ENCODE measurements at regions not wholly inside any gene's neighbourhood (a gene's known extent, or its start where the extent isn't known, plus 50 kb on each side); places are given as distances from the start of the nearest gene placed in this dataset.

GRCh38 chr2:203645831-203646230 lies 60.6 kb upstream of the CD28 start:
- no peaks in the 10 kb centered on the region for H3K9me3 Mint-ChIP-seq (ENCODE audit: insufficient read depth)
- H3K4me1 ChIP-seq (ENCODE audit: control insufficient read depth in 2 of 2, insufficient read depth in 2 of 2, low read length in 2 of 2), result no peaks in the 10 kb centered on the region

GRCh38 chr2:203646266-203646864 lies 60.1 kb upstream of the CD28 start:
- no peaks in the 10 kb centered on the region for H3K4me1 Mint-ChIP-seq
- no peaks in the 10 kb centered on the region for H3K4me1 ChIP-seq (ENCODE audit: control insufficient read depth in 2 of 2, insufficient read depth in 2 of 2, low read length in 2 of 2)
- POLR2A ChIA-PET, result no interaction called here
- no peak overlapping the region for H3K9ac ChIP-seq (ENCODE audit: low read length)
- no peak overlapping the region for H3K27ac ChIP-seq (ENCODE audit: low read length in 2 of 2)
- no peaks in the 10 kb centered on the region for H3K9me3 Mint-ChIP-seq (ENCODE audit: insufficient read depth)
- H3K4me2 ChIP-seq (replicated peaks; ENCODE audit: low read depth, low read length, poor library complexity, severe bottlenecking), result no peak overlapping the region
- H3K9me3 ChIP-seq (ENCODE audit: control extremely low read depth in 1 of 3, control insufficient read depth in 2 of 3, insufficient read depth in 1 of 3, low read length in 2 of 3), result peaks cover 0 to 10% (median 0%) of the 10 kb centered on the region in 3 donors
- H3K27me3 ChIP-seq (replicated peaks in 1 of 4; ENCODE audit: control extremely low read depth in 1 of 4, control insufficient read depth in 3 of 4, insufficient read depth in 4 of 4, low read length in 3 of 4), result peaks cover 0 to 3% (median 1%) of the 10 kb centered on the region in 4 experiments
- H3K79me2 ChIP-seq (ENCODE audit: control insufficient read depth, insufficient read depth, low read length), result no peaks in the 10 kb centered on the region
- H3K36me3 ChIP-seq (replicated peaks in 1 of 2; ENCODE audit: control extremely low read depth in 1 of 2, control insufficient read depth in 1 of 2, extremely low read depth in 1 of 2, insufficient read depth in 2 of 2, low read length in 1 of 2), result no peaks in the 10 kb centered on the region
- intact Hi-C loops (cut with micrococcal nuclease), result no loop called here
- no peaks in the 10 kb centered on the region for H4K20me1 ChIP-seq (ENCODE audit: control insufficient read depth, insufficient read depth, low read length, poor library complexity, severe bottlenecking)
- WGBS (ENCODE audit: insufficient coverage), result 93% methylated on average over 10 of the region's 10 CpGs
- no peak for DNase-seq
- CTCF ChIA-PET, result no interaction called here
- H3K4me3 ChIP-seq (ENCODE audit: control extremely low read depth in 1 of 5, extremely low read depth in 1 of 5, insufficient read depth in 1 of 5, low read depth in 2 of 5, low read length in 4 of 5), result no peak overlapping the region
- no peak overlapping the region for H3K27ac Mint-ChIP-seq
- TF ChIP-seq EZH2 (IDR thresholded peaks at IDR 0.05; ENCODE audit: borderline replicate concordance, insufficient read depth, low read depth, low read length, poor library complexity, severe bottlenecking) (no peak), CTCF (IDR thresholded peaks at IDR 0.05) (no peak)
- no peak overlapping the region for H3K4me3 Mint-ChIP-seq
- no peak overlapping the region for H2AFZ ChIP-seq (ENCODE audit: insufficient read depth, low read depth, low read length, poor library complexity, severe bottlenecking)
- peaks cover 15% of the 10 kb centered on the region for H3K27me3 Mint-ChIP-seq
- ATAC-seq (ENCODE audit: low read depth), result no peak

More at GRCh38 chr2:203645831-203646230, 60.6 kb upstream of the CD28 start:
- intact Hi-C loops (cut with micrococcal nuclease), result no loop called here
- WGBS (ENCODE audit: insufficient coverage), result no CpG with 5 or more reads among the region's 1 CpG
- Mint-ChIP-seq H3K27me3 (peaks cover 14% of the 10 kb centered on the region), H3K4me3 (no peak overlapping the region), H3K4me1 (no peaks in the 10 kb centered on the region), H3K27ac (no peak overlapping the region)
- TF ChIP-seq CTCF (IDR thresholded peaks at IDR 0.05) (no peak), EZH2 (IDR thresholded peaks at IDR 0.05; ENCODE audit: borderline replicate concordance, insufficient read depth, low read depth, low read length, poor library complexity, severe bottlenecking) (no peak)
- no peak for DNase-seq
- Histone ChIP-seq H4K20me1 (ENCODE audit: control insufficient read depth, insufficient read depth, low read length, poor library complexity, severe bottlenecking) (no peaks in the 10 kb centered on the region), H3K4me2 (replicated peaks; ENCODE audit: low read depth, low read length, poor library complexity, severe bottlenecking) (no peak overlapping the region), H2AFZ (ENCODE audit: insufficient read depth, low read depth, low read length, poor library complexity, severe bottlenecking) (no peak overlapping the region), H3K9me3 (ENCODE audit: control extremely low read depth in 1 of 3, control insufficient read depth in 2 of 3, insufficient read depth in 1 of 3, low read length in 2 of 3) (peaks cover 0 to 10% (median 0%) of the 10 kb centered on the region in 3 donors), H3K9ac (ENCODE audit: low read length) (no peak overlapping the region), H3K4me3 (ENCODE audit: control extremely low read depth in 1 of 5, extremely low read depth in 1 of 5, insufficient read depth in 1 of 5, low read depth in 2 of 5, low read length in 4 of 5) (no peak overlapping the region), H3K27me3 (replicated peaks in 1 of 4; ENCODE audit: control extremely low read depth in 1 of 4, control insufficient read depth in 3 of 4, insufficient read depth in 4 of 4, low read length in 3 of 4) (peaks cover 0 to 3% (median 1%) of the 10 kb centered on the region in 4 experiments), H3K36me3 (replicated peaks in 1 of 2; ENCODE audit: control extremely low read depth in 1 of 2, control insufficient read depth in 1 of 2, extremely low read depth in 1 of 2, insufficient read depth in 2 of 2, low read length in 1 of 2) (no peaks in the 10 kb centered on the region), H3K79me2 (ENCODE audit: control insufficient read depth, insufficient read depth, low read length) (no peaks in the 10 kb centered on the region), H3K27ac (ENCODE audit: low read length in 2 of 2) (no peak overlapping the region)
- CTCF ChIA-PET, result no interaction called here
- ATAC-seq (ENCODE audit: low read depth), result no peak
- POLR2A ChIA-PET, result no interaction called here
